Body of pancreas (tissue), 4 donors: ENCODE measurements at regions not wholly inside any gene's neighbourhood (a gene's known extent, or its start where the extent isn't known, plus 50 kb on each side); places are given as distances from the start of the nearest gene placed in this dataset.

Experiments
- ATAC-seq: fragments of 150-250 bp; one replicate; pipeline ENCODE4 v1.9.1; 2016
- DNase-seq, 4 donors: peaks; one replicate each; pipeline ENCODE4 v3.0.0-alpha.2; 2019
- H3K27ac ChIP-seq, 4 donors: fragments of 200-600 bp; sonication (generic); 1 replicate in 3 of 4; 2 replicates in 1 of 4; pipeline versions ENCODE4 v1.5.1 to v1.6.1; 2016 to 2019; ENCODE audit warnings: mild to moderate bottlenecking in 1 of 4, mixed read lengths in 1 of 4, moderate library complexity in 1 of 4
- H3K27me3 ChIP-seq, 2 donors: fragments of 200-600 bp; sonication (generic); one replicate each; pipeline ENCODE4 v1.6.0; 2016; ENCODE audit warnings: mild to moderate bottlenecking in 1 of 2
- H3K36me3 ChIP-seq, 2 donors: fragments of 200-600 bp; sonication (generic); replicated peaks in 1 of 2; 2 replicates each; pipeline ENCODE4 v1.5.1; 2016; ENCODE audit warnings: low read depth in 2 of 2; ENCODE audit not compliant: insufficient read depth in 1 of 2
- H3K4me1 ChIP-seq: fragments of 200-600 bp; sonication (generic); one replicate; pipeline ENCODE4 v1.6.0; 2016
- H3K4me3 ChIP-seq, 2 donors: fragments of 200-600 bp; sonication (generic); 1 replicate in 1 of 2; 2 replicates in 1 of 2; pipeline ENCODE4 v1.5.1; 2016 to 2019
- H3K9me3 ChIP-seq, 3 donors: fragments of 200-600 bp; sonication (generic); 1 replicate in 2 of 3; 2 replicates in 1 of 3; pipeline ENCODE4 v1.5.1; 2016
- POLR2A ChIP-seq, 3 donors: fragments of 450-650 bp; IDR thresholded peaks; one replicate each; pipeline ENCODE4 v1.6.1; 2016; ENCODE audit warnings: antibody characterized with exemption in 3 of 3, mild to moderate bottlenecking in 2 of 3
- WGBS, 2 donors: methylation state at CpG; one replicate each; pipeline ENCODE4 v1.1.5; 2017; 5-methylcytosine and 5-hydroxymethylcytosine counted together
- intact Hi-C: fragments of 100-400 bp; cut with DNase I; formaldehyde crosslinking; loops from one replicate; pipeline ENCODE4 v1.15.1; 2023
- TF ChIP-seq, protein P1 (sequence below), 7 experiments: fragments of 450-650 bp in 4 of 7; fragments of 200-600 bp in 3 of 7; sonication (generic) in 3 of 7; IDR thresholded peaks; one replicate each; pipeline ENCODE4 v1.5.1; 2016 to 2019; ENCODE audit warnings: antibody characterized with exemption in 7 of 7

- no peak for ATAC-seq
- no peak for DNase-seq
- intact Hi-C loops = no loop called here
- H3K4me3 ChIP-seq = no peak overlapping the region
- no peaks in the 10 kb centered on the region for H3K4me1 ChIP-seq
- no peak for TF ChIP-seq POLR2A (IDR thresholded peaks at IDR 0.05)
- TF ChIP-seq, protein P1, sequence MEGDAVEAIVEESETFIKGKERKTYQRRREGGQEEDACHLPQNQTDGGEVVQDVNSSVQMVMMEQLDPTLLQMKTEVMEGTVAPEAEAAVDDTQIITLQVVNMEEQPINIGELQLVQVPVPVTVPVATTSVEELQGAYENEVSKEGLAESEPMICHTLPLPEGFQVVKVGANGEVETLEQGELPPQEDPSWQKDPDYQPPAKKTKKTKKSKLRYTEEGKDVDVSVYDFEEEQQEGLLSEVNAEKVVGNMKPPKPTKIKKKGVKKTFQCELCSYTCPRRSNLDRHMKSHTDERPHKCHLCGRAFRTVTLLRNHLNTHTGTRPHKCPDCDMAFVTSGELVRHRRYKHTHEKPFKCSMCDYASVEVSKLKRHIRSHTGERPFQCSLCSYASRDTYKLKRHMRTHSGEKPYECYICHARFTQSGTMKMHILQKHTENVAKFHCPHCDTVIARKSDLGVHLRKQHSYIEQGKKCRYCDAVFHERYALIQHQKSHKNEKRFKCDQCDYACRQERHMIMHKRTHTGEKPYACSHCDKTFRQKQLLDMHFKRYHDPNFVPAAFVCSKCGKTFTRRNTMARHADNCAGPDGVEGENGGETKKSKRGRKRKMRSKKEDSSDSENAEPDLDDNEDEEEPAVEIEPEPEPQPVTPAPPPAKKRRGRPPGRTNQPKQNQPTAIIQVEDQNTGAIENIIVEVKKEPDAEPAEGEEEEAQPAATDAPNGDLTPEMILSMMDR (IDR thresholded peaks at IDR 0.05) = no peak
- H3K9me3 ChIP-seq = no peaks in the 10 kb centered on the region
- H3K36me3 ChIP-seq = no peaks in the 10 kb centered on the region
- no peaks in the 10 kb centered on the region for H3K27me3 ChIP-seq
- WGBS, 2 donors = 66 to 83% methylated on average over 4 to 6 of the region's 6 CpGs
- H3K27ac ChIP-seq = no peak overlapping the region
Observed at GRCh38 chr3:26556637-26557036, 65.9 kb upstream of the LRRC3B start.

DNA sequence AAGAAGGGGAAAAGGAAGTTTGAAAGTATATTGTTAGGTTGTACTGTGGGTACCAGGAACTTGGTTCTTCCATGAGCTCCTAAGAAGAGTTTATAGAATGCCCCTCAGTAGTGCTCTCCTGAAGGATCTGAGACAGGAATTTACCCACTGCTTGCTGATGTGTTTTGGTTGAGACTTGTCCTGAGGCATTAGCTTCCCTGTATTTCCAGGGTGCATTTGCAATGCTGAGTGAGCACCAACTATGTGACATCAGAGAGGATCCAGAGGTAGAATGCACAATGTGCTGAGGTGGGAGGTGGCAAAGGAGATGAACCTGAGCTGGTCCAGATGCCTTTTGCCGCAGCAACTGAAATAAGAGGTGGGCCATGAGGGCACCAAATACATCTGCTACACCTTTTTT lies 64.3 kb upstream of the LRRC3B start:
- intact Hi-C loops = no loop called here
- TF ChIP-seq, protein P1 (IDR thresholded peaks at IDR 0.05) = no peak
- no peak for TF ChIP-seq POLR2A (IDR thresholded peaks at IDR 0.05)
- WGBS, 2 donors = 93 to 100% methylated on average over 1 of the region's 1 CpG
- no peaks in the 10 kb centered on the region for H3K36me3 ChIP-seq
- no peak overlapping the region for H3K27ac ChIP-seq
- no peaks in the 10 kb centered on the region for H3K9me3 ChIP-seq
- H3K4me1 ChIP-seq = no peaks in the 10 kb centered on the region
- H3K27me3 ChIP-seq = no peaks in the 10 kb centered on the region
- H3K4me3 ChIP-seq = no peak overlapping the region
- ATAC-seq = no peak
- no peak for DNase-seq

- Histone ChIP-seq H3K9me3 (no peaks in the 10 kb centered on the region), H3K27ac (no peak overlapping the region), H3K4me3 (no peak overlapping the region), H3K36me3 (no peaks in the 10 kb centered on the region), H3K4me1 (no peaks in the 10 kb centered on the region), H3K27me3 (no peaks in the 10 kb centered on the region)
- no peak for ATAC-seq
- intact Hi-C loops = no loop called here
- 78 to 84% methylated on average over 3 of the region's 3 CpGs for WGBS, 2 donors
- TF ChIP-seq, protein P1 (IDR thresholded peaks at IDR 0.05) = no peak
- no peak for TF ChIP-seq POLR2A (IDR thresholded peaks at IDR 0.05)
- no peak for DNase-seq
Observed at GRCh38 chr3:26559227-26559626, 63.3 kb upstream of the LRRC3B start.

- TF ChIP-seq, protein P1 (IDR thresholded peaks at IDR 0.05) = no peak
- TF ChIP-seq POLR2A (IDR thresholded peaks at IDR 0.05) = no peak
- DNase-seq (no peak), ATAC-seq (no peak)
- H3K27ac ChIP-seq = no peak overlapping the region
- no peak overlapping the region for H3K4me3 ChIP-seq
- intact Hi-C loops = no loop called here
- no peaks in the 10 kb centered on the region for H3K27me3 ChIP-seq
- H3K4me1 ChIP-seq = no peaks in the 10 kb centered on the region
- H3K36me3 ChIP-seq = no peaks in the 10 kb centered on the region
- H3K9me3 ChIP-seq = no peaks in the 10 kb centered on the region
- WGBS, 2 donors = 14 to 21% methylated on average over 1 of the region's 1 CpG
Observed at GRCh38 chr3:26560081-26560480, 62.5 kb upstream of the LRRC3B start.

DNA sequence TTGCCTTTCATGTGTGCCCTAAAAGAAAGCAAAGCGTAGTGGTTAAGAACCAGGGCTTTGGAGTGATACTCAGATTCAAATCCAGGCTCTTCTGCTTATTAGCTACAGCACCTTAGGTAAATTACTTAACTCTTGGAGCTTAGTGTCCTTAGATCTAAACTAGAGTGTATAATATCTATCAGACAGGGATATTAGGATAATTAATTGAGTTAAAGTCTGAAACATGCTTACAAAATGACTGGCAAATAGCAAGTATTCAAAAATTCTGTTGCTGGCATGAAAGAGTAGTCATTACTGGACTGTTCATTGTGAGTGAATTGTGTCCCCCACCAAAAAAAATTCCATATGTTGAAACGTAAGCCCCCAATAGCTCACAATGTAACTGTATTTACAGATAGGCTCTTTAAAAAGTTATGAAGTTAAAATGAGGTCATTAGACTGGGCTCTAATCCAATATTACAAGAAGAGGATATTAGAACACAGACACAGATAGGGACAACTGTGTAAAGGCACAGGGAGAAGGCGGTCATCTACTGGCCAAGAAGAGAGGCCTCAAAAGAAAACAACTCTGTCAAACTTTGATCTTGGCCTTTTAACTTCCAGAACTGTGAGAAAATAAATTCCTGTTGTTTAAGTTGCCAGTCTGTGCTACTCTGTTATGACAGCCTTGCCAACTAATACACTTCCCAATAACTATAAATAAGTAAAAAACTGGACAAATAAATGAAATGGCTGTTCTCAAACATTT lies 60.4 kb upstream of the LRRC3B start:
- Histone ChIP-seq H3K9me3 (no peaks in the 10 kb centered on the region), H3K27ac (no peak overlapping the region), H3K27me3 (no peaks in the 10 kb centered on the region), H3K36me3 (no peaks in the 10 kb centered on the region), H3K4me1 (no peaks in the 10 kb centered on the region), H3K4me3 (no peak overlapping the region)
- DNase-seq (no peak), ATAC-seq (no peak)
- intact Hi-C loops = no loop called here
- 63 to 65% methylated on average over 3 of the region's 3 CpGs for WGBS, 2 donors
- TF ChIP-seq POLR2A (IDR thresholded peaks at IDR 0.05) = no peak
- TF ChIP-seq, protein P1 (IDR thresholded peaks at IDR 0.05) = no peak
